22Rv1 (cell line): ENCODE measurements at regions not wholly inside any gene's neighbourhood (a gene's known extent, or its start where the extent isn't known, plus 50 kb on each side); places are given as distances from the start of the nearest gene placed in this dataset.

Experiments used
- ZFX ChIP-seq: fragments of 450-650 bp; IDR thresholded peaks from 2 replicates; pipeline ENCODE4 v1.6.1; 2017; ENCODE audit warnings: antibody characterized with exemption, borderline replicate concordance
- TF ChIP-seq, protein P1 (sequence below): fragments of 450-650 bp; IDR thresholded peaks from 2 replicates; pipeline ENCODE4 v1.5.1; 2017; ENCODE audit warnings: mild to moderate bottlenecking

DNA sequence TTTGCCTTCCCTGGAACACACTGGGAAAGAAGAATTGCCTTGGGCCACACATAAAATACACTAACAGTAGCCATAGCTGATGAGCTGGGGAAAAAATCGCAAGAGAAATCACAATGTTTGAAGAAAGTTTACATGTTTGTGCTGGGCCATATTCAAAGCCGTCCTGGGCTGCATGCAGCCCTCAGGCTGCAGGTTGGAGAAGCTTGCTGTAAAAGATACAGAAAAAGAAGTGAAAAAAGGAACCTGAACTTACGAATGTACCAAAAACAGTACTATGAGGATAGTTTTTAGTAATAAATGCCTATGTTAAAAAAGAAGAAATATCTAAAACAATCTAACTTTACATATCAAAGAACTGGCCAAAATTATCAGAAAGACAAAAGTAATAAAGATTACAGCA lies 82.1 kb downstream of the UGT2B28 start:
- TF ChIP-seq, protein P1, sequence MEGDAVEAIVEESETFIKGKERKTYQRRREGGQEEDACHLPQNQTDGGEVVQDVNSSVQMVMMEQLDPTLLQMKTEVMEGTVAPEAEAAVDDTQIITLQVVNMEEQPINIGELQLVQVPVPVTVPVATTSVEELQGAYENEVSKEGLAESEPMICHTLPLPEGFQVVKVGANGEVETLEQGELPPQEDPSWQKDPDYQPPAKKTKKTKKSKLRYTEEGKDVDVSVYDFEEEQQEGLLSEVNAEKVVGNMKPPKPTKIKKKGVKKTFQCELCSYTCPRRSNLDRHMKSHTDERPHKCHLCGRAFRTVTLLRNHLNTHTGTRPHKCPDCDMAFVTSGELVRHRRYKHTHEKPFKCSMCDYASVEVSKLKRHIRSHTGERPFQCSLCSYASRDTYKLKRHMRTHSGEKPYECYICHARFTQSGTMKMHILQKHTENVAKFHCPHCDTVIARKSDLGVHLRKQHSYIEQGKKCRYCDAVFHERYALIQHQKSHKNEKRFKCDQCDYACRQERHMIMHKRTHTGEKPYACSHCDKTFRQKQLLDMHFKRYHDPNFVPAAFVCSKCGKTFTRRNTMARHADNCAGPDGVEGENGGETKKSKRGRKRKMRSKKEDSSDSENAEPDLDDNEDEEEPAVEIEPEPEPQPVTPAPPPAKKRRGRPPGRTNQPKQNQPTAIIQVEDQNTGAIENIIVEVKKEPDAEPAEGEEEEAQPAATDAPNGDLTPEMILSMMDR, result no peak
- TF ChIP-seq ZFX, result no peak
